HG03159 (cell line): ENCODE measurements at regions not wholly inside any gene's neighbourhood (a gene's known extent, or its start where the extent isn't known, plus 50 kb on each side); places are given as distances from the start of the nearest gene placed in this dataset.
"Not testable (repeated sequence)": the region's sequence is repeated elsewhere in the genome, so short reads cannot be mapped to it uniquely, and the experiment has no call there.

Source experiments
- ATAC-seq: cut with Tn5 transposase; IDR thresholded peaks from one replicate; pipeline ENCODE4 v1.9.1; 2021; ENCODE audit warnings: mild to moderate bottlenecking, moderate library complexity; ENCODE audit not compliant: unreplicated experiment

- ATAC-seq, result no peak
These were observed 1105.8 kb upstream of the SEMA6A start for GRCh38 chr5:117680426-117680825.

- ATAC-seq, result no peak
These were observed 1104.4 kb upstream of the SEMA6A start for GRCh38 chr5:117679046-117679445.

GRCh38 chr5:117675646-117676045 lies 1101.0 kb upstream of the SEMA6A start:
- no peak for ATAC-seq

- no peak for ATAC-seq
These were observed 1096.9 kb upstream of the SEMA6A start for GRCh38 chr5:117671551-117671950.

- no peak for ATAC-seq
These were observed 1092.5 kb upstream of the SEMA6A start for GRCh38 chr5:117667105-117667504.

- ATAC-seq, result no peak
These were observed 1090.5 kb upstream of the SEMA6A start for GRCh38 chr5:117665121-117665520.

- no peak for ATAC-seq
These were observed 1087.7 kb upstream of the SEMA6A start for GRCh38 chr5:117662361-117662760.

- ATAC-seq, result no peak
These were observed 1082.9 kb upstream of the SEMA6A start for GRCh38 chr5:117657541-117657940.

- no peak for ATAC-seq
These were observed 1078.3 kb upstream of the SEMA6A start for GRCh38 chr5:117652958-117653280.

GRCh38 chr5:117652036-117652957 lies 1077.7 kb upstream of the SEMA6A start:
- ATAC-seq, result no peak

GRCh38 chr5:117649821-117650220 lies 1075.2 kb upstream of the SEMA6A start:
- no peak for ATAC-seq

GRCh38 chr5:117645400-117645799 lies 1070.8 kb upstream of the SEMA6A start:
- ATAC-seq, result no peak

- ATAC-seq, result no peak
These were observed 1064.0 kb upstream of the SEMA6A start for GRCh38 chr5:117638581-117638980.

GRCh38 chr5:117633093-117633492 lies 1058.5 kb upstream of the SEMA6A start:
- no peak for ATAC-seq

- no peak for ATAC-seq
These were observed 1049.6 kb upstream of the SEMA6A start for GRCh38 chr5:117624201-117624600.

- ATAC-seq, result no peak
These were observed 1048.6 kb upstream of the SEMA6A start for GRCh38 chr5:117623042-117623805.

GRCh38 chr5:117621921-117622320 lies 1047.3 kb upstream of the SEMA6A start:
- ATAC-seq, result no peak

GRCh38 chr5:117615226-117615625 lies 1040.6 kb upstream of the SEMA6A start:
- ATAC-seq, result no peak

- no peak for ATAC-seq
These were observed 1039.8 kb upstream of the SEMA6A start for GRCh38 chr5:117614408-117614807.

- no peak for ATAC-seq
These were observed 1030.2 kb upstream of the SEMA6A start for GRCh38 chr5:117604845-117605244.

- ATAC-seq, result not testable (repeated sequence)
These were observed 1025.2 kb upstream of the SEMA6A start for GRCh38 chr5:117599811-117600210.

GRCh38 chr5:117594166-117594565 lies 1019.5 kb upstream of the SEMA6A start:
- no peak for ATAC-seq
